SK-N-SH (cell line): ENCODE measurements at regions not wholly inside any gene's neighbourhood (a gene's known extent, or its start where the extent isn't known, plus 50 kb on each side); places are given as distances from the start of the nearest gene placed in this dataset.

Source experiments
- CTCF ChIA-PET: fragments of 300-600, 350-600 bp; formaldehyde crosslinking; extraction: SDS; loops from one replicate; lab custom pipeline; 2021; lab: Yijun Ruan, JAX
- POLR2A ChIA-PET: fragments of 350-600 bp; sonication (Branson Sonifier 250); formaldehyde crosslinking; extraction: SDS; loops from one replicate; lab custom pipeline; 2020; ENCODE audit warnings: antibody characterized with exemption, inconsistent platforms; lab: Yijun Ruan, JAX
- DNase-seq: peaks from one replicate; pipeline ENCODE4 v3.0.0; 2012
- H2AFZ ChIP-seq: fragments of 200-600 bp; sonication (generic); 2 replicates; pipeline ENCODE4 v1.8.1; 2016; ENCODE audit warnings: antibody characterized with exemption, mild to moderate bottlenecking, low read depth
- H3F3A ChIP-seq: fragments of 200-600 bp; sonication (generic); replicated peaks from 2 replicates; pipeline ENCODE3; 2016; ENCODE audit warnings: antibody characterized with exemption, mild to moderate bottlenecking; ENCODE audit not compliant: insufficient read depth
- H3K27ac ChIP-seq, 2 experiments: fragments of 200-500 bp in 1 of 2; fragments of 200-600 bp in 1 of 2; sonication (Bioruptor generic) in 1 of 2; sonication (generic), shearing (Covaris generic) in 1 of 2; 2 replicates each; pipeline versions ENCODE4 v1.5.1 to v1.6.1; 2014 to 2016; ENCODE audit warnings: low read depth in 2 of 2, inconsistent platforms in 1 of 2, low read length in 1 of 2, mild to moderate bottlenecking in 1 of 2, mixed read lengths in 1 of 2
- H3K27me3 ChIP-seq: fragments of 200-600 bp; sonication (generic), shearing (Covaris generic); 2 replicates; pipeline ENCODE4 v1.6.1; 2016; ENCODE audit warnings: mixed run types; ENCODE audit not compliant: insufficient read depth
- H3K36me3 ChIP-seq, 2 experiments: fragments of 200-500 bp in 1 of 2; fragments of 200-600 bp in 1 of 2; sonication (Bioruptor generic) in 1 of 2; sonication (generic) in 1 of 2; replicated peaks in 1 of 2; 2 replicates each; pipeline versions ENCODE3 to v1.5.1; 2014 to 2016; ENCODE audit warnings: low read length in 1 of 2, mild to moderate bottlenecking in 1 of 2; ENCODE audit not compliant: insufficient read depth in 2 of 2, control insufficient read depth in 1 of 2
- H3K4me1 ChIP-seq, 2 experiments: fragments of 200-500 bp in 1 of 2; fragments of 200-600 bp in 1 of 2; sonication (Bioruptor generic) in 1 of 2; sonication (generic), shearing (Covaris generic) in 1 of 2; 2 replicates each; pipeline versions ENCODE4 v1.5.1 to v1.6.1; 2014 to 2016; ENCODE audit warnings: low read depth in 1 of 2, low read length in 1 of 2, mixed run types in 1 of 2; ENCODE audit not compliant: insufficient read depth in 2 of 2, control insufficient read depth in 1 of 2
- H3K4me2 ChIP-seq: fragments of 200-600 bp; sonication (generic), shearing (Covaris generic); 2 replicates; pipeline ENCODE4 v1.6.1; 2017; ENCODE audit warnings: mixed run types
- H3K4me3 ChIP-seq, 2 experiments: fragments of 200-500 bp in 1 of 2; fragments of 200-600 bp in 1 of 2; sonication (Bioruptor generic) in 1 of 2; sonication (generic), shearing (Covaris generic) in 1 of 2; 2 replicates each; pipeline versions ENCODE4 v1.5.1 to v1.8.1; 2014 to 2016; ENCODE audit warnings: low read depth in 2 of 2, inconsistent platforms in 1 of 2, low read length in 1 of 2, mild to moderate bottlenecking in 1 of 2, mixed read lengths in 1 of 2, moderate library complexity in 1 of 2
- H3K79me2 ChIP-seq: fragments of 200-600 bp; sonication (generic); 2 replicates; pipeline ENCODE4 v1.8.1; 2017; ENCODE audit warnings: mild to moderate bottlenecking; ENCODE audit not compliant: insufficient read depth
- H3K9ac ChIP-seq: fragments of 200-600 bp; sonication (generic); 2 replicates; pipeline ENCODE4 v1.6.1; 2017; ENCODE audit warnings: mixed run types
- H3K9me2 ChIP-seq: fragments of 200-600 bp; sonication (generic); 2 replicates; pipeline ENCODE4 v1.6.1; 2017; ENCODE audit warnings: mixed run types
- H3K9me3 ChIP-seq: fragments of 200-600 bp; sonication (generic); 2 replicates; pipeline ENCODE4 v1.6.1; 2017; ENCODE audit warnings: mixed run types, mild to moderate bottlenecking, moderate library complexity
- H4K20me1 ChIP-seq: fragments of 200-600 bp; sonication (generic); 2 replicates; pipeline ENCODE4 v1.6.1; 2017; ENCODE audit warnings: mild to moderate bottlenecking, mixed run types; ENCODE audit not compliant: insufficient read depth
- EZH2phosphoT487 ChIP-seq: fragments of 200-600 bp; sonication (generic); IDR thresholded peaks from 2 replicates; pipeline ENCODE4 v1.6.1; 2017; ENCODE audit warnings: low read depth, mixed run types, mild to moderate bottlenecking, antibody characterized with exemption, moderate library complexity, borderline replicate concordance
- MXI1 ChIP-seq: IDR thresholded peaks from 2 replicates; pipeline ENCODE4 v1.6.1; 2012; ENCODE audit warnings: mild to moderate bottlenecking, low read depth, low read length, improper control_type of control experiment
- WGBS: methylation state at CpG from one replicate; pipeline ENCODE4 v1.1.6; 2017; ENCODE audit warnings: low lambda C conversion rate; 5-methylcytosine and 5-hydroxymethylcytosine counted together
- small RNA-seq, 7 experiments: library from RNA; depleted of rRNA; stranded (forward); fragments of <200 nt; gene quantifications; one replicate each; pipeline ENCODE3, GENCODE V24; 2012
- TF ChIP-seq, protein P1 (sequence below): IDR thresholded peaks from 2 replicates; pipeline ENCODE4 v1.4.0; 2012; ENCODE audit warnings: low read depth, borderline replicate concordance

- CTCF ChIA-PET = interaction anchor here (0.8 to 8.8 kb wide), 4 partner anchors 14 to 157 kb away, joined by 3 to 350 read pairs (median 3); partner anchors contain the start of gene CCL1
- H3K9me2 ChIP-seq = no peaks in the 10 kb centered on the region
- POLR2A ChIA-PET = no interaction called here
- H3K36me3 ChIP-seq = no peaks in the 10 kb centered on the region
- no peak for DNase-seq
- no peaks in the 10 kb centered on the region for H3K27me3 ChIP-seq
- no peaks in the 10 kb centered on the region for H3K79me2 ChIP-seq
- H3K9ac ChIP-seq = no peak overlapping the region
- no peak overlapping the region for H3K4me2 ChIP-seq
- H2AFZ ChIP-seq = no peak overlapping the region
- H3K9me3 ChIP-seq = no peaks in the 10 kb centered on the region
- H3K27ac ChIP-seq = no peak overlapping the region
- 35% methylated on average over 2 of the region's 5 CpGs for WGBS
- no peak for TF ChIP-seq EZH2phosphoT487
- TF ChIP-seq, protein P1, sequence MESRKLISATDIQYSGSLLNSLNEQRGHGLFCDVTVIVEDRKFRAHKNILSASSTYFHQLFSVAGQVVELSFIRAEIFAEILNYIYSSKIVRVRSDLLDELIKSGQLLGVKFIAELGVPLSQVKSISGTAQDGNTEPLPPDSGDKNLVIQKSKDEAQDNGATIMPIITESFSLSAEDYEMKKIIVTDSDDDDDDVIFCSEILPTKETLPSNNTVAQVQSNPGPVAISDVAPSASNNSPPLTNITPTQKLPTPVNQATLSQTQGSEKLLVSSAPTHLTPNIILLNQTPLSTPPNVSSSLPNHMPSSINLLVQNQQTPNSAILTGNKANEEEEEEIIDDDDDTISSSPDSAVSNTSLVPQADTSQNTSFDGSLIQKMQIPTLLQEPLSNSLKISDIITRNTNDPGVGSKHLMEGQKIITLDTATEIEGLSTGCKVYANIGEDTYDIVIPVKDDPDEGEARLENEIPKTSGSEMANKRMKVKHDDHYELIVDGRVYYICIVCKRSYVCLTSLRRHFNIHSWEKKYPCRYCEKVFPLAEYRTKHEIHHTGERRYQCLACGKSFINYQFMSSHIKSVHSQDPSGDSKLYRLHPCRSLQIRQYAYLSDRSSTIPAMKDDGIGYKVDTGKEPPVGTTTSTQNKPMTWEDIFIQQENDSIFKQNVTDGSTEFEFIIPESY = no peak
- TF ChIP-seq MXI1 = no peak
- H3F3A ChIP-seq = peaks cover 5% of the 10 kb centered on the region
- no peak overlapping the region for H3K4me3 ChIP-seq
- H3K4me1 ChIP-seq = no peaks in the 10 kb centered on the region
- no peaks in the 10 kb centered on the region for H4K20me1 ChIP-seq
Measured at GRCh38 chr17:34204402-34204801, 50.7 kb upstream of the CCL2 start.

Small RNA genes lying in the stretch of these regions (small RNA-seq; reads per million reads assigned to genes)
- gene RNA5SP438 = 0 reads per million in 7 experiments
